Esophagus muscularis mucosa (tissue), 3 donors: ENCODE measurements at regions not wholly inside any gene's neighbourhood (a gene's known extent, or its start where the extent isn't known, plus 50 kb on each side); places are given as distances from the start of the nearest gene placed in this dataset.

Source experiments
- CTCF ChIP-seq, 3 experiments: fragments of 200-600 bp in 2 of 3; fragments of 450-650 bp in 1 of 3; sonication (generic) in 2 of 3; IDR thresholded peaks; one replicate each; pipeline ENCODE4 v1.5.1; 2017 to 2019; ENCODE audit warnings: antibody characterized with exemption in 3 of 3, mild to moderate bottlenecking in 2 of 3, moderate library complexity in 1 of 3
- EP300 ChIP-seq: sonication (generic); formaldehyde crosslinking; IDR thresholded peaks from one replicate; pipeline ENCODE4 v1.6.1; 2017; ENCODE audit warnings: antibody characterized with exemption

- no peak for TF ChIP-seq CTCF (IDR thresholded peaks at IDR 0.05)
- no peak for TF ChIP-seq EP300
Measured at GRCh38 chr13:80931766-80932165, 590.8 kb upstream of the SPRY2 start.
